ENCODE measurements at regions not wholly inside any gene's neighbourhood (a gene's known extent, or its start where the extent isn't known, plus 50 kb on each side); places are given as distances from the start of the nearest gene placed in this dataset.
"Not testable (repeated sequence)": the region's sequence is repeated elsewhere in the genome, so short reads cannot be mapped to it uniquely, and the experiment has no call there.

DNA sequence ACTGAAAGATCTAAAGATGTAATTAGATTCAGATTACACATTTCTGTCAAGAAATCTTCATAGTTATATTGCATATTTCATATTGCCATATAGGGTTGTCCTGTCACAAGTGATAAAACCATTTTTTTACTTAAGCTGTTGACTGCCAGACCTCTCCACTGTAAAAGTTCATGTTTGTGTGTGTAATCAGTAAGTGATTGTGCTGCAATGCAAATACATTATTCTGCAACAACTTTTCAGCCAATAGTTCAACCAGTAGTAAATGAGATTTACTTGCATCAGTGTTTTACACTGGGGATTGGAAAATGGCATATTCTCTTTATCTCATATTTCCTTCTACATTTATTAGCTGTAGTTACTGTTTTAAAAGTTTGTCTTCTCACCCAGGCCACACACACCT lies 603.9 kb upstream of the RORB start:
- no peak overlapping the region for H3K9ac ChIP-seq
- no peaks in the 10 kb centered on the region for H3K36me3 ChIP-seq
- H3K4me1 ChIP-seq, result peaks cover 0 to 13% (median 0%) of the 10 kb centered on the region in 10 experiments; a peak in 3 of 20 replicates
- no peak overlapping the region for H3K4me3 ChIP-seq
- H3K4me2 ChIP-seq, result no peak overlapping the region
- no peaks in the 10 kb centered on the region for H3K9me3 ChIP-seq (replicated peaks in 1 of 11)
- H3K27ac ChIP-seq, result no peak overlapping the region
- no peaks in the 10 kb centered on the region for H4K20me1 ChIP-seq
- no peak for TF ChIP-seq Cebpa-rat (IDR thresholded peaks at IDR 0.05)
- no peaks in the 10 kb centered on the region for H3K27me3 ChIP-seq

DNA sequence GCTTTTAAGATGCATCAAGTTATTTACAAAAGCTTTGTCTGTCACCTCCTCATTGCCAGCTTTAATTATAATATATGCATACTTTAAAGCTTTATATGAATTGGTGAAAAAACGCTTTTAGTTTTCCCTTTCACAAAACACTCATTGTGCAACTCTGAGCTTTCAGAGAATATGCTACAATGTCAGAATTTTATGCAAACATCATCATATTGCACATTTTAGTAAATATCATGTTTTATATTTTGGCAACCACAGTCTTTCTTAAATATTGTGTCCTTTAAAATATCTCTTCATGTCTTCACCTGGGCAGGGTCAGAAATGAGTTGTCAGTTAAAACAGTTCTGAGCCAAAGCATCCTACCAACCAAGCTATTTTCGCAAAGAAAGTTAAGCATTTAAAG lies 601.1 kb upstream of the RORB start:
- H3K4me2 ChIP-seq, result no peak overlapping the region
- no peaks in the 10 kb centered on the region for H4K20me1 ChIP-seq
- no peak overlapping the region for H3K9ac ChIP-seq
- no peaks in the 10 kb centered on the region for H3K36me3 ChIP-seq
- H3K9me3 ChIP-seq (replicated peaks in 1 of 11), result no peaks in the 10 kb centered on the region
- H3K4me1 ChIP-seq, result peaks cover 0 to 13% (median 0%) of the 10 kb centered on the region in 10 experiments; a peak in 3 of 20 replicates
- no peak for TF ChIP-seq Cebpa-rat (IDR thresholded peaks at IDR 0.05)
- no peaks in the 10 kb centered on the region for H3K27me3 ChIP-seq
- H3K4me3 ChIP-seq, result no peak overlapping the region
- no peak overlapping the region for H3K27ac ChIP-seq

DNA sequence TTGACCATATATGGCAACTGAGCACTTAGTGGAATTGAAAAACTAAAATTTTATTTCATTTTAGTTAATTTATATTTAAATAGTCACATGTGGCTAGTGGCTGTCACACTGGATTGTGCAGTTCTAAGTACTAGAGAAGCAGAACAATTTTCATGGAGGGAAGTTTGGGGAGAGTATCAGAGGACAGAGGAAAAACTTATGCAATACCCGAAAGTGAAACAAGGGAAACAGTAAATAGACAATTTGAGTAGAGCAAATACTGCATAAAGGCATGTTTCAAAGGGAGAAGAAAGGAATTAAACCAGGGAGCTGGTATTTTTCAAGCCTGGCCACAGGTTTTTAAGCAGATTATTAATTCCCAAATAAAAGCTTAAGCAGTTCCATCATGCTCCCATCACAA lies 590.5 kb upstream of the RORB start:
- Histone ChIP-seq H3K4me1 (peaks cover 0 to 30% (median 15%) of the 10 kb centered on the region in 10 experiments; a peak in 13 of 20 replicates), H3K27me3 (no peaks in the 10 kb centered on the region), H3K4me3 (no peak overlapping the region), H3K9ac (no peak overlapping the region), H3K36me3 (no peaks in the 10 kb centered on the region), H3K9me3 (replicated peaks in 1 of 11) (no peaks in the 10 kb centered on the region), H3K4me2 (peak overlapping the region in 8 of 11 experiments; percentile 8 to 77 (median 56); a peak in 14 of 22 replicates), H4K20me1 (no peaks in the 10 kb centered on the region), H3K27ac (peak overlapping the region in 3 of 11 experiments; percentile 19 to 42 (median 36); a peak in 3 of 22 replicates)
- TF ChIP-seq Cebpa-rat (IDR thresholded peaks at IDR 0.05), result peak in 3 of 11 experiments; percentile 14 to 29 (median 29); a peak in 3 of 22 replicates

DNA sequence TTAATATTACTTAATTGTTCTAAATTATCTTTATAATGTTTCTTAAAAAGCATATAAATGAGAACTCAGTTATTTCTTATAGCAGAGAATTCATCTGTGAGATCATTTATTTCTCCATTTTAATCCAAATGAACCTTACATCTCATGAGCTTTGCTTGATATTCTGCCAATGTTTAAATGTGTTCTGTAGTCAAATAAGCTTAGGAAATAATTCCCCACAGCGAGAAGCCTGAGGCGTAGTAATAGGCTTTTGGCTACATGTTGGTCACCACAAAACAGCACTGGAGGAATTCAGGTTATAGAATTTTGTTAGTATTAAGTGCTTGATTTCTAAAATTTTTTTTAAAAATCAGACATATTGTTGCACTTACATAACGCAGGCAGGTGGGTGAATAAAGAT lies 585.3 kb upstream of the RORB start:
- Histone ChIP-seq H3K9me3 (replicated peaks in 1 of 11) (no peaks in the 10 kb centered on the region), H3K36me3 (no peaks in the 10 kb centered on the region), H3K4me1 (peaks cover 0 to 13% (median 7%) of the 10 kb centered on the region in 10 experiments; a peak in 13 of 20 replicates), H4K20me1 (no peaks in the 10 kb centered on the region), H3K9ac (no peak overlapping the region), H3K4me3 (no peak overlapping the region), H3K27me3 (no peaks in the 10 kb centered on the region), H3K27ac (no peak overlapping the region), H3K4me2 (no peak overlapping the region)
- no peak for TF ChIP-seq Cebpa-rat (IDR thresholded peaks at IDR 0.05)

DNA sequence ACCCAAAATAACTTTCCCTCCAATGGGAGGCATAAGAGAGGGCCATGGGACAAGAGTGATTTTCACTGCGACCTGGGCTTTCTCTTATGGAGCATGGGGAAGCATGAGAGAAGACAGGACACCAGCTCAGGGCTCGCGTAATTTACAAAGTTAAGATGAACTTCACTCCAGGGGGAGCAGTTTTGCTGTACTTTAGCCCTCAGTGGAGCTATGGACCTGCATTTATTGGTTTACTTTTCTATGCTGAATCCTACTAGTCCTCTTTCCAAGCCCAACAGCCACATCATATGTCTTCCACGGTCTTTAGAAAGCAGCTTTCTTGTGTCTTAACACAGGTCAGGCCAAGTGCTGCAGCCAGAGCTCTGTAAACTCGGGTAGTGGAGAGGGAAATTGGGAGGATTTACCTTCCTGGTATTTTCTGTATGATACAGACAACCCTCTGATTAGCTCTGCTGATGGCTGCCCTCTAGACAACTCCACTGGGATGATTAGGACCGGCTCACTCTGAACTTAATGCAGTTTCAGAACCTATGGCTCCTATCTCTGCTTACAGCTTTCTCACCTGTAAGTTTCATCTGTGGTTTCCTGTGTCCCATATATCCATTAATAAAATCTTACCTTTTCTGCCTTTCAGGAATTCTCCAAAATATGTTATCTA lies 581.0 kb upstream of the RORB start:
- no peak overlapping the region for H3K4me3 ChIP-seq
- no peaks in the 10 kb centered on the region for H3K9me3 ChIP-seq (replicated peaks in 1 of 11)
- H3K4me1 ChIP-seq, result no peaks in the 10 kb centered on the region
- H3K4me2 ChIP-seq, result no peak overlapping the region
- H3K9ac ChIP-seq, result no peak overlapping the region
- no peaks in the 10 kb centered on the region for H4K20me1 ChIP-seq
- H3K27me3 ChIP-seq, result no peaks in the 10 kb centered on the region
- no peaks in the 10 kb centered on the region for H3K36me3 ChIP-seq
- H3K27ac ChIP-seq, result no peak overlapping the region
- no peak for TF ChIP-seq Cebpa-rat (IDR thresholded peaks at IDR 0.05)

DNA sequence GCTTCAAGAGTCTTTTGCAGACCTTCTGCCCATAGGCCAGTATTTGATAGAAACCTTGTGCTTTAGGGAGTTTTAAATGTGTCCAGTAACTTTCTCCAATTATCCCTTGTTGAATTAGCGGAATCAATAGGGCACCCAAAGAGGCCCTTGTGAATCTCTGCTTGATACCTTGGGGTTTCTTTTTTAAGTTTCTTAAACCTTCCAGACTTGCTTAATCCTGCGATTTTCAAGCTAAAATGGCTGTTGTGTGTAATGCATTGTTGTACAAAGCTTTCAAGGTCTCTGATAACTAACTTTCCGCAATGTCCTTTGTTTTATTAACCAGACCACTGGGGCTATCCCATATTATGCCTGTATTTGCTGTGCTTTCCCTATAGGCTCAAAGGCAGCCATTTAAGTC lies 577.4 kb upstream of the RORB start:
- no peaks in the 10 kb centered on the region for H3K36me3 ChIP-seq
- no peak for TF ChIP-seq Cebpa-rat (IDR thresholded peaks at IDR 0.05)
- no peak overlapping the region for H3K4me3 ChIP-seq
- H3K4me1 ChIP-seq, result no peaks in the 10 kb centered on the region
- no peak overlapping the region for H3K4me2 ChIP-seq
- H4K20me1 ChIP-seq, result no peaks in the 10 kb centered on the region
- no peak overlapping the region for H3K9ac ChIP-seq
- H3K27me3 ChIP-seq, result no peaks in the 10 kb centered on the region
- H3K27ac ChIP-seq, result no peak overlapping the region
- H3K9me3 ChIP-seq (replicated peaks in 1 of 11), result no peaks in the 10 kb centered on the region

DNA sequence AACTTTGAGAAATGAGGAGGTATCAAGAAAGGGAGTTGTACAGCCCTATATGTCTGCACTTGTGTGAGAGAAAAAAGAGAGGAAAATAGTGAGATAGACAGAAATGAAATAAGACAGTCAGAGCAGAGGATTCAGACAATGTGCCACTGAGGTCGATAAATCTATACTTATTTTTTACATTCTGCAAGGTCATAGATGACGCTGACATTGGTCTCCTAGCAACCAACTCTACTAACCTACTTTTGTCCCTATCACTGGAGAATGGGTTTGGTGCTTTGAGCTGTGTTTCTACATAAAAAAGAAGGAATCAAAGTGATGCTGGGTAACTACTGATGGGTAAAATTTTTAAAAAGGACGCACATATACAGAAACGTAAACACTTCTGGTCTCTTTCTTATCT lies 573.3 kb upstream of the RORB start:
- H3K27ac ChIP-seq, result no peak overlapping the region
- H3K9me3 ChIP-seq (replicated peaks in 1 of 11), result no peaks in the 10 kb centered on the region
- H3K9ac ChIP-seq, result no peak overlapping the region
- no peak for TF ChIP-seq Cebpa-rat (IDR thresholded peaks at IDR 0.05)
- no peaks in the 10 kb centered on the region for H3K27me3 ChIP-seq
- H3K4me3 ChIP-seq, result no peak overlapping the region
- H4K20me1 ChIP-seq, result no peaks in the 10 kb centered on the region
- H3K4me2 ChIP-seq, result no peak overlapping the region
- H3K4me1 ChIP-seq, result no peaks in the 10 kb centered on the region
- H3K36me3 ChIP-seq, result no peaks in the 10 kb centered on the region

DNA sequence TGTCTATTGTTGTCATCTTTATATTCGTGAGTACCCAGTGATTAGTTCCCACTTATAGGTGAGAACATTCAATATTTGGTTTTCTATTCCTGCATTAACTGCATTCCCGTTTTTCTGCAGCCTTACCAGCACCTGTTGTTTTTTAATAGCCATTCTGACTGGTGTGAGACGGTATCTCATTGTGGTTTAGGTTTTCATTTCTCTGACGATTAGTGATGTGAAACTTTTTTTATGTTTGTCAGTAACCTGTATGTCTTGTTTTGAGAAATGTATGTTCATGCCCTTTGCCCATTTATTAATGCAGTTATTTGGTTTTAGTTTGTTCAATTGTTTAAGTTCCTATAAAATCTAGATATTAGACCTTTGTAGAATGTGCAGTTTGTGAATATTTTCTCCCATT lies 546.0 kb upstream of the RORB start:
- no peak for TF ChIP-seq Cebpa-rat (IDR thresholded peaks at IDR 0.05)
- Histone ChIP-seq H3K9ac (no peak overlapping the region), H3K27me3 (no peaks in the 10 kb centered on the region), H3K4me3 (no peak overlapping the region), H3K4me1 (no peaks in the 10 kb centered on the region), H3K27ac (no peak overlapping the region), H4K20me1 (no peaks in the 10 kb centered on the region), H3K4me2 (no peak overlapping the region), H3K9me3 (replicated peaks in 1 of 11) (no peaks in the 10 kb centered on the region), H3K36me3 (no peaks in the 10 kb centered on the region)

DNA sequence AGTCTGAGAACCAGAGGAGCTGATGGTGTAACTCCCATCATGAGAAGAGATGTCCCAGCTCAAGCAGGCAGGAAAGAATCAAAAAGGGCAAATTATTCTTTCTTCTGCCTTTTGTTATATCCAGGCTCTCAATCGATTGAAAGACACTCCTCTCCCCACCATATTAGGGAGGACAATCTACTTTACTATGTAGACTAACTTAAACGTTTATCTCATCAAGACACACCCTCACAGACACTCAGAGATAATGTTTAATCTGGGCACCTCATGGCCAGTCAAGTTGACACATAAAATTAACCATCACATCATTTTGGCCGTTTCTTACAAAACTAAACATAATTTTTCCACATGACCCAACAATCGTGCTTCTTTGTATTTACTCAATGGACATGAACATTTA lies 534.3 kb upstream of the RORB start:
- no peaks in the 10 kb centered on the region for H4K20me1 ChIP-seq
- no peak overlapping the region for H3K27ac ChIP-seq
- H3K27me3 ChIP-seq, result no peaks in the 10 kb centered on the region
- no peaks in the 10 kb centered on the region for H3K36me3 ChIP-seq
- TF ChIP-seq Cebpa-rat (IDR thresholded peaks at IDR 0.05), result no peak
- H3K4me1 ChIP-seq, result no peaks in the 10 kb centered on the region
- H3K4me2 ChIP-seq, result no peak overlapping the region
- no peak overlapping the region for H3K9ac ChIP-seq
- H3K9me3 ChIP-seq (replicated peaks in 1 of 11), result no peaks in the 10 kb centered on the region
- H3K4me3 ChIP-seq, result no peak overlapping the region

DNA sequence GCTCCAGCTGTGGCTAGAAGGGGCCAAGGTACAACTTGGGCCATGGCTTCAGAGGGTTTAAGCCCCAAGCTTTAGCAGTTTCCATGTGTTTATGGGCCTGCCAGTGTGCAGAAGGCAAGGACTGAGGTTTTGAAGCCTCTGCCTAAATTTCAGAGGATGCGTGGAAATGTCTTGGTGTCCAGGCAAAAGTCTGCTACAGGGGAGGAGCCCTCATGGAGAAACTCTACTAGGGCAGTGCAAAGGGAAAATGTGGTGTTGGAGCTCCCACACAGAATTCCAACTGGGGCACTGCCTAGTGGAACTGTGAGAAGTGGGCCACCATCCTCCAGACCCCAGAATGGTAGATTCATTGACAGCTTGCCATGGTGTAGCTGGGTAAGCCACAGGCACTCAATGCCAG lies 527.2 kb upstream of the RORB start:
- Histone ChIP-seq H3K4me1 (no peaks in the 10 kb centered on the region), H3K27ac (no peak overlapping the region), H3K4me3 (0 out of 20 replicates have a peak overlapping the region, but pooled peaks of 1 of the 10 experiments have one; percentile 12), H4K20me1 (no peaks in the 10 kb centered on the region), H3K9me3 (replicated peaks in 1 of 11) (peaks cover 23 to 31% (median 29%) of the 10 kb centered on the region in 11 experiments), H3K9ac (no peak overlapping the region), H3K4me2 (no peak overlapping the region), H3K27me3 (no peaks in the 10 kb centered on the region), H3K36me3 (peaks cover 0 to 10% (median 0%) of the 10 kb centered on the region in 11 experiments; a peak in 1 of 22 replicates)
- TF ChIP-seq Cebpa-rat (IDR thresholded peaks at IDR 0.05), result no peak

DNA sequence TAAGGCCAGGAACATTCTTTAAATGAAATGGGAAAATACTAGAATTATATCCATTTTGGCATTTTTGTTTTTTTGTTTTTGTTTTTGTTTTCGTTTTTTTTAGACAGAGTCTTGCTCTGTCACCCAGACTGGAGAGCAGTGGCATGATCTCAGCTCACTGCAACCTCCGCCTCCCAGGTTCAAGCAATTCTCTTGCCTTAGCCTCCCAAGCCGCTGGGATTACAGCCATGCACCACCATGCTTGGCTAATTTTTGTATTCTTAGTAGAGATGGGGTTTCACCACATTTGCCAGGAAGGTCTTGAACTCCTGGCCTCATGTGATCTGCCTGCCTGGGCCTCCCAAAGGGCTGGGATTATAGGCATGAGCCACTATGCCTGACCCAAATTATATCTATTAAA lies 520.7 kb upstream of the RORB start:
- H3K27me3 ChIP-seq; H4K20me1 ChIP-seq; H3K9me3 ChIP-seq (replicated peaks in 1 of 11); H3K27ac ChIP-seq; H3K4me1 ChIP-seq; H3K9ac ChIP-seq; H3K4me2 ChIP-seq; H3K36me3 ChIP-seq; H3K4me3 ChIP-seq: not testable (repeated sequence)

Measured in BLaER1 treated with 17β-estradiol and CSF1 and Interleukin-3, amounts not matched to agents 10 nM and 100 nM (cell line).